ENCODE measurements at regions not wholly inside any gene's neighbourhood (a gene's known extent, or its start where the extent isn't known, plus 50 kb on each side); places are given as distances from the start of the nearest gene placed in this dataset.

GRCh38 chr4:59060895-59061294, 1950.7 kb upstream of the IGFBP7 start:
- TF ChIP-seq FOXM1 (IDR thresholded peaks at IDR 0.05; ENCODE audit: borderline replicate concordance, low read depth) (no peak), EGR1 (IDR thresholded peaks at IDR 0.05) (no peak), TAF1 (IDR thresholded peaks at IDR 0.05; ENCODE audit: low read depth) (no peak), RAD21 (IDR thresholded peaks at IDR 0.05; ENCODE audit: low read depth) (no peak), YY1 (IDR thresholded peaks at IDR 0.05; ENCODE audit: low read depth) (no peak), REST (IDR thresholded peaks at IDR 0.05; ENCODE audit: low read depth) (no peak), CREB1 (IDR thresholded peaks at IDR 0.05; ENCODE audit: low read depth) (no peak), EP300 (IDR thresholded peaks at IDR 0.05; ENCODE audit: borderline replicate concordance) (no peak), MAX (IDR thresholded peaks at IDR 0.05) (no peak), TCF12 (IDR thresholded peaks at IDR 0.05; ENCODE audit: low read depth) (no peak), USF1 (IDR thresholded peaks at IDR 0.05) (no peak), NFIC (IDR thresholded peaks at IDR 0.05) (no peak)

Measured in Ishikawa (cell line).